ENCODE measurements at regions not wholly inside any gene's neighbourhood (a gene's known extent, or its start where the extent isn't known, plus 50 kb on each side); places are given as distances from the start of the nearest gene placed in this dataset.
"Not testable (repeated sequence)": the region's sequence is repeated elsewhere in the genome, so short reads cannot be mapped to it uniquely, and the experiment has no call there.

- DNase-seq = no peak
Measured at GRCh38 chr4:31415629-31416028, 695.5 kb downstream of the PCDH7 start.

GRCh38 chr4:31416498-31416897 lies 696.3 kb downstream of the PCDH7 start:
- no peak for DNase-seq

- DNase-seq = no peak
Measured at GRCh38 chr4:31417040-31417439, 696.9 kb downstream of the PCDH7 start.

GRCh38 chr4:31422006-31422405 lies 701.8 kb downstream of the PCDH7 start:
- no peak for DNase-seq

GRCh38 chr4:31427691-31428090 lies 707.5 kb downstream of the PCDH7 start:
- DNase-seq = no peak

- DNase-seq = no peak
Measured at GRCh38 chr4:31442236-31442635, 722.1 kb downstream of the PCDH7 start.

GRCh38 chr4:31445526-31445925 lies 725.4 kb downstream of the PCDH7 start:
- DNase-seq = no peak

- DNase-seq = no peak
Measured at GRCh38 chr4:31455612-31456011, 735.4 kb downstream of the PCDH7 start.

- no peak for DNase-seq
Measured at GRCh38 chr4:31458813-31459212, 738.6 kb downstream of the PCDH7 start.

GRCh38 chr4:31461421-31461820 lies 741.3 kb downstream of the PCDH7 start:
- DNase-seq = no peak

- DNase-seq = no peak
Measured at GRCh38 chr4:31467781-31468180, 747.6 kb downstream of the PCDH7 start.

- no peak for DNase-seq
Measured at GRCh38 chr4:31474221-31474620, 754.1 kb downstream of the PCDH7 start.

GRCh38 chr4:31482691-31483090 lies 762.5 kb downstream of the PCDH7 start:
- no peak for DNase-seq

- DNase-seq = not testable (repeated sequence)
Measured at GRCh38 chr4:31499216-31499615, 779.0 kb downstream of the PCDH7 start.

- no peak for DNase-seq
Measured at GRCh38 chr4:31516520-31516919, 796.4 kb downstream of the PCDH7 start.

GRCh38 chr4:31518796-31519250 lies 798.7 kb downstream of the PCDH7 start:
- DNase-seq = no peak

- no peak for DNase-seq
Measured at GRCh38 chr4:31530555-31530954, 810.4 kb downstream of the PCDH7 start.

GRCh38 chr4:31538877-31539276 lies 818.7 kb downstream of the PCDH7 start:
- no peak for DNase-seq

- DNase-seq = no peak
Measured at GRCh38 chr4:31539284-31540069, 819.3 kb downstream of the PCDH7 start.

- DNase-seq = no peak
Measured at GRCh38 chr4:31545330-31545729, 825.2 kb downstream of the PCDH7 start.

- no peak for DNase-seq
Measured at GRCh38 chr4:31545755-31546154, 825.6 kb downstream of the PCDH7 start.

GRCh38 chr4:31548021-31548420 lies 827.9 kb downstream of the PCDH7 start:
- no peak for DNase-seq

- no peak for DNase-seq
Measured at GRCh38 chr4:31548823-31549222, 828.7 kb downstream of the PCDH7 start.

GRCh38 chr4:31549256-31549655 lies 829.1 kb downstream of the PCDH7 start:
- DNase-seq = no peak

- no peak for DNase-seq
Measured at GRCh38 chr4:31557437-31557836, 837.3 kb downstream of the PCDH7 start.
